Right lobe of liver (tissue), 4 donors: ENCODE measurements at regions not wholly inside any gene's neighbourhood (a gene's known extent, or its start where the extent isn't known, plus 50 kb on each side); places are given as distances from the start of the nearest gene placed in this dataset.

Source experiments
- POLR2A ChIP-seq: fragments of 450-650 bp; IDR thresholded peaks from one replicate; pipeline ENCODE4 v1.6.1; 2017; ENCODE audit warnings: antibody characterized with exemption, mild to moderate bottlenecking
- TF ChIP-seq, protein P1 (sequence below), 4 donors: fragments of 200-600 bp in 3 of 4; fragments of 450-650 bp in 1 of 4; IDR thresholded peaks; one replicate each; pipeline versions ENCODE4 v1.5.1 to v1.8.0; 2016 to 2022; ENCODE audit warnings: antibody characterized with exemption in 4 of 4, mild to moderate bottlenecking in 2 of 4
- donor health status: DM: no; HTN: no; CAD: no.
- donor health status: DM: no; HTN: no; CAD: no.
- donor health status: DM: no; HTN: yes; CAD: no.

GRCh38 chr12:113713156-113713555 is 241.5 kb upstream of the LHX5 start:
- TF ChIP-seq, protein P1, sequence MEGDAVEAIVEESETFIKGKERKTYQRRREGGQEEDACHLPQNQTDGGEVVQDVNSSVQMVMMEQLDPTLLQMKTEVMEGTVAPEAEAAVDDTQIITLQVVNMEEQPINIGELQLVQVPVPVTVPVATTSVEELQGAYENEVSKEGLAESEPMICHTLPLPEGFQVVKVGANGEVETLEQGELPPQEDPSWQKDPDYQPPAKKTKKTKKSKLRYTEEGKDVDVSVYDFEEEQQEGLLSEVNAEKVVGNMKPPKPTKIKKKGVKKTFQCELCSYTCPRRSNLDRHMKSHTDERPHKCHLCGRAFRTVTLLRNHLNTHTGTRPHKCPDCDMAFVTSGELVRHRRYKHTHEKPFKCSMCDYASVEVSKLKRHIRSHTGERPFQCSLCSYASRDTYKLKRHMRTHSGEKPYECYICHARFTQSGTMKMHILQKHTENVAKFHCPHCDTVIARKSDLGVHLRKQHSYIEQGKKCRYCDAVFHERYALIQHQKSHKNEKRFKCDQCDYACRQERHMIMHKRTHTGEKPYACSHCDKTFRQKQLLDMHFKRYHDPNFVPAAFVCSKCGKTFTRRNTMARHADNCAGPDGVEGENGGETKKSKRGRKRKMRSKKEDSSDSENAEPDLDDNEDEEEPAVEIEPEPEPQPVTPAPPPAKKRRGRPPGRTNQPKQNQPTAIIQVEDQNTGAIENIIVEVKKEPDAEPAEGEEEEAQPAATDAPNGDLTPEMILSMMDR (IDR thresholded peaks at IDR 0.05) = no peak
- no peak for TF ChIP-seq POLR2A
